GM12878 (cell line): ENCODE measurements at regions not wholly inside any gene's neighbourhood (a gene's known extent, or its start where the extent isn't known, plus 50 kb on each side); places are given as distances from the start of the nearest gene placed in this dataset.

Experiments used
- ATAC-seq: fragments of 200-7000 bp; cut with Tn5 transposase; 3 replicates; pipeline ENCODE4 v1.9.1; 2020; ENCODE audit warnings: mild to moderate bottlenecking, moderate library complexity
- BruUV-seq: library from RNA; stranded (reverse); fragments of 400-500 nt; replicated peaks from 2 replicates; lab custom pipeline; 2021; lab: Mats Ljungman, UMichigan
- CTCF ChIA-PET: fragments of 300-600 bp; sonication (Branson Sonifier 250); formaldehyde crosslinking; extraction: SDS; loops from one replicate; lab custom pipeline; 2021; ENCODE audit warnings: inconsistent platforms; lab: Yijun Ruan, JAX
- POLR2A ChIA-PET: fragments of 350-600 bp; formaldehyde crosslinking; extraction: SDS; loops from one replicate; lab custom pipeline; 2021; ENCODE audit warnings: inconsistent platforms; lab: Charles Lee
- RAD21 ChIA-PET: fragments of 300-600 bp; sonication (Branson Sonifier 250); formaldehyde crosslinking; loops from one replicate; lab custom pipeline; 2023; ENCODE audit warnings: antibody characterized with exemption; ENCODE audit not compliant: unreplicated experiment; lab: Charles Lee
- SMC1A ChIA-PET: fragments of 300-600 bp; sonication (Branson Sonifier 250); formaldehyde crosslinking; loops from one replicate; lab custom pipeline; 2023; ENCODE audit not compliant: unreplicated experiment, uncharacterized antibody; lab: Charles Lee
- DNase-seq: peaks from one replicate; pipeline ENCODE4 v3.0.0-alpha.2; 2011; ENCODE audit warnings: low read depth, low spot score
- FAIRE-seq: peaks from 3 replicates; lab custom pipeline; 2011; peaks lifted over from hg19 to GRCh38; lab: Jason Lieb, UNC
- H2AFZ ChIP-seq: 2 replicates; pipeline ENCODE4 v1.6.0; 2011; ENCODE audit warnings: low read depth, low read length, control low read depth; ENCODE audit not compliant: control insufficient read depth
- H3K27ac ChIP-seq: 2 replicates; pipeline ENCODE4 v1.5.1; 2011; ENCODE audit warnings: control low read depth; ENCODE audit not compliant: control insufficient read depth, insufficient read depth
- H3K27me3 ChIP-seq, 2 experiments: replicated peaks in 1 of 2; 2 replicates each; pipeline versions ENCODE4 v1.6.0 to v1.6.1; 2011; ENCODE audit warnings: low read length in 1 of 2; ENCODE audit not compliant: control insufficient read depth in 2 of 2, insufficient read depth in 2 of 2
- H3K36me3 ChIP-seq, 2 experiments: 2 replicates each; pipeline ENCODE4 v1.5.1; 2011; ENCODE audit warnings: low read length in 1 of 2; ENCODE audit not compliant: control insufficient read depth in 2 of 2, insufficient read depth in 2 of 2
- H3K4me1 ChIP-seq: 2 replicates; pipeline ENCODE4 v1.6.1; 2011; ENCODE audit warnings: mild to moderate bottlenecking, low read length, moderate library complexity, mixed read lengths; ENCODE audit not compliant: control insufficient read depth, insufficient read depth
- H3K4me2 ChIP-seq: 2 replicates; pipeline ENCODE4 v1.6.0; 2011; ENCODE audit warnings: control low read depth; ENCODE audit not compliant: control insufficient read depth, insufficient read depth
- H3K4me3 ChIP-seq: fragments of 200-600 bp; sonication (generic); 2 replicates; pipeline ENCODE4 v1.5.1; 2016
- H3K79me2 ChIP-seq: 2 replicates; pipeline ENCODE4 v1.6.0; 2011; ENCODE audit warnings: low read length; ENCODE audit not compliant: control insufficient read depth, insufficient read depth
- H3K9ac ChIP-seq: 2 replicates; pipeline ENCODE4 v1.8.0; 2011; ENCODE audit warnings: low read length, control low read depth, mixed read lengths; ENCODE audit not compliant: control insufficient read depth, insufficient read depth
- H3K9me3 ChIP-seq: replicated peaks from 3 replicates; pipeline ENCODE4 v1.5.1; 2011; ENCODE audit warnings: mild to moderate bottlenecking, low read length; ENCODE audit not compliant: control insufficient read depth, insufficient read depth
- H4K20me1 ChIP-seq: 2 replicates; pipeline ENCODE4 v1.6.0; 2011; ENCODE audit not compliant: control insufficient read depth, insufficient read depth
- ATF7 ChIP-seq: fragments of 450-650 bp; IDR thresholded peaks from 2 replicates; pipeline ENCODE4 v1.6.1; 2016; ENCODE audit warnings: low read depth, mild to moderate bottlenecking
- CREM ChIP-seq: IDR thresholded peaks from 2 replicates; pipeline ENCODE4 v1.6.1; 2014; ENCODE audit warnings: antibody characterized with exemption, low read depth
- EGR1 ChIP-seq, 2 experiments: IDR thresholded peaks; 1 replicate in 1 of 2; 2 replicates in 1 of 2; pipeline ENCODE4 v1.6.1; 2011 to 2012; ENCODE audit warnings: low read depth in 2 of 2, low read length in 2 of 2, borderline replicate concordance in 1 of 2, mild to moderate bottlenecking in 1 of 2, moderate library complexity in 1 of 2
- GABPA ChIP-seq: IDR thresholded peaks from 2 replicates; pipeline ENCODE4 v1.6.1; 2014; ENCODE audit warnings: antibody characterized with exemption, low read depth, mild to moderate bottlenecking, inconsistent platforms
- MTA2 ChIP-seq: fragments of 450-650 bp; IDR thresholded peaks from 2 replicates; pipeline ENCODE4 v1.6.1; 2016; ENCODE audit warnings: low read depth, mild to moderate bottlenecking, moderate library complexity
- MYC ChIP-seq: IDR thresholded peaks from 2 replicates; pipeline ENCODE4 v1.6.1; 2011; ENCODE audit warnings: mild to moderate bottlenecking, low read length, moderate library complexity, inconsistent platforms; ENCODE audit not compliant: insufficient read depth, insufficient replicate concordance, insufficient read length, severe bottlenecking
- NBN ChIP-seq: fragments of 450-650 bp; IDR thresholded peaks from 2 replicates; pipeline ENCODE4 v1.6.1; 2016
- NFXL1 ChIP-seq: fragments of 450-650 bp; IDR thresholded peaks from 2 replicates; pipeline ENCODE4 v1.6.1; 2017; ENCODE audit warnings: antibody characterized with exemption, mild to moderate bottlenecking, borderline replicate concordance
- SUPT20H ChIP-seq: IDR thresholded peaks from 2 replicates; pipeline ENCODE4 v1.6.1; 2011; ENCODE audit warnings: low read depth, mild to moderate bottlenecking, low read length, moderate library complexity, borderline replicate concordance; ENCODE audit not compliant: control insufficient read depth
- TAF1 ChIP-seq: IDR thresholded peaks from 2 replicates; pipeline ENCODE4 v1.6.1; 2011; ENCODE audit warnings: mild to moderate bottlenecking, low read depth, low read length, borderline replicate concordance
- whole genome bisulfite sequencing: methylation state at CpG from one replicate; pipeline ENCODE4 v1.1.6; 2016; ENCODE audit warnings: low lambda C conversion rate; ENCODE audit not compliant: insufficient replicate concordance, insufficient coverage; ENCODE audit errors: missing lambda C conversion rate; 5-methylcytosine and 5-hydroxymethylcytosine counted together
- in situ Hi-C: fragments of 300-500 bp; cut with MboI; formaldehyde crosslinking; loops from 9 replicates; pipeline ENCODE4 v1.14.3; 2018; ENCODE audit warnings: mixed read lengths
- intact Hi-C: fragments of 100-400 bp; cut with micrococcal nuclease; formaldehyde crosslinking; loops from one replicate; pipeline ENCODE4 v1.14.2; 2022; ENCODE audit not compliant: unreplicated experiment
- TF ChIP-seq, protein P1 (sequence below): fragments of 450-650 bp; IDR thresholded peaks from 2 replicates; pipeline ENCODE4 v1.6.1; 2016; ENCODE audit warnings: mild to moderate bottlenecking, moderate library complexity, borderline replicate concordance
- TF ChIP-seq, protein P2 (sequence below): IDR thresholded peaks from 2 replicates; pipeline ENCODE4 v1.6.1; 2012; ENCODE audit warnings: mild to moderate bottlenecking, low read depth, low read length
- TF ChIP-seq, protein P3 (sequence below): fragments of 450-650 bp; IDR thresholded peaks from 2 replicates; pipeline ENCODE4 v1.6.1; 2017; ENCODE audit warnings: borderline replicate concordance
- TF ChIP-seq, protein P4 (sequence below): fragments of 450-650 bp; IDR thresholded peaks from 2 replicates; pipeline ENCODE4 v1.6.1; 2017; ENCODE audit warnings: mild to moderate bottlenecking, low read depth, inconsistent platforms; ENCODE audit not compliant: poor library complexity, severe bottlenecking

DNA sequence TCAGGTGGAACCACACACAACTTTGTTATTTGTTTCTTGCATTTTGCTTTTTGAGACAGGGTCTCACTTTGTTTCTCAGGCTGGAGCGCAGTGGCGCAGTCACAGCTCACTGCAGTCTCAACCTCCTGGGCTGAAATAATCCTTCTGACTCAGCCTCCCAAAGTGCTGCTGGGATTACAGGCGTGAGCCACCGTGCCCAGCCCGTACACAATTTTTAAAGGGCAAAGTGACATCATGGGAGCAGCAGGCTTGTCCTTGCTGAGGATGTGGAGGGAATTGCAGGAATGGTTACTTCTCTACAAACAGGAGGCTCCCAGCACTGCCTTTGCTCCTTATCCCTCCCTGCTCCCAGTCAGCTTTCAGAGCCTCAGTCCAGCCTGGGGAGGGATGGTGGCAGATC is 355.9 kb upstream of the KLHL29 start:
- no peaks in the 10 kb centered on the region for H4K20me1 ChIP-seq
- H3K4me1 ChIP-seq = no peaks in the 10 kb centered on the region
- POLR2A ChIA-PET = no interaction called here
- no peaks in the 10 kb centered on the region for H3K9me3 ChIP-seq
- intact Hi-C loops = no loop called here
- WGBS = 40% methylated on average over 5 of the region's 5 CpGs
- no peak overlapping the region for H3K4me2 ChIP-seq
- DNase-seq (no peak), ATAC-seq (no peak), FAIRE-seq (no peak)
- CTCF ChIA-PET = no interaction called here
- no TSS peak for BruUV-seq
- H3K9ac ChIP-seq = no peak overlapping the region
- no peak overlapping the region for H3K4me3 ChIP-seq
- no peak overlapping the region for H2AFZ ChIP-seq
- no peaks in the 10 kb centered on the region; a peak in 1 of 4 replicates for H3K27me3 ChIP-seq
- H3K79me2 ChIP-seq = no peaks in the 10 kb centered on the region
- no peak overlapping the region for H3K27ac ChIP-seq
- no peaks in the 10 kb centered on the region for H3K36me3 ChIP-seq
- in situ Hi-C loops = no loop called here
- RAD21 ChIA-PET = no interaction called here
- SMC1A ChIA-PET = no interaction called here
- no peak for TF ChIP-seq SUPT20H
- TF ChIP-seq EGR1 (IDR thresholded peaks at IDR 0.05; ENCODE audit: borderline replicate concordance in 1 of 2, low read depth in 2 of 2, low read length in 2 of 2) = no peak
- TF ChIP-seq NFXL1 = no peak
- TF ChIP-seq, protein P1, sequence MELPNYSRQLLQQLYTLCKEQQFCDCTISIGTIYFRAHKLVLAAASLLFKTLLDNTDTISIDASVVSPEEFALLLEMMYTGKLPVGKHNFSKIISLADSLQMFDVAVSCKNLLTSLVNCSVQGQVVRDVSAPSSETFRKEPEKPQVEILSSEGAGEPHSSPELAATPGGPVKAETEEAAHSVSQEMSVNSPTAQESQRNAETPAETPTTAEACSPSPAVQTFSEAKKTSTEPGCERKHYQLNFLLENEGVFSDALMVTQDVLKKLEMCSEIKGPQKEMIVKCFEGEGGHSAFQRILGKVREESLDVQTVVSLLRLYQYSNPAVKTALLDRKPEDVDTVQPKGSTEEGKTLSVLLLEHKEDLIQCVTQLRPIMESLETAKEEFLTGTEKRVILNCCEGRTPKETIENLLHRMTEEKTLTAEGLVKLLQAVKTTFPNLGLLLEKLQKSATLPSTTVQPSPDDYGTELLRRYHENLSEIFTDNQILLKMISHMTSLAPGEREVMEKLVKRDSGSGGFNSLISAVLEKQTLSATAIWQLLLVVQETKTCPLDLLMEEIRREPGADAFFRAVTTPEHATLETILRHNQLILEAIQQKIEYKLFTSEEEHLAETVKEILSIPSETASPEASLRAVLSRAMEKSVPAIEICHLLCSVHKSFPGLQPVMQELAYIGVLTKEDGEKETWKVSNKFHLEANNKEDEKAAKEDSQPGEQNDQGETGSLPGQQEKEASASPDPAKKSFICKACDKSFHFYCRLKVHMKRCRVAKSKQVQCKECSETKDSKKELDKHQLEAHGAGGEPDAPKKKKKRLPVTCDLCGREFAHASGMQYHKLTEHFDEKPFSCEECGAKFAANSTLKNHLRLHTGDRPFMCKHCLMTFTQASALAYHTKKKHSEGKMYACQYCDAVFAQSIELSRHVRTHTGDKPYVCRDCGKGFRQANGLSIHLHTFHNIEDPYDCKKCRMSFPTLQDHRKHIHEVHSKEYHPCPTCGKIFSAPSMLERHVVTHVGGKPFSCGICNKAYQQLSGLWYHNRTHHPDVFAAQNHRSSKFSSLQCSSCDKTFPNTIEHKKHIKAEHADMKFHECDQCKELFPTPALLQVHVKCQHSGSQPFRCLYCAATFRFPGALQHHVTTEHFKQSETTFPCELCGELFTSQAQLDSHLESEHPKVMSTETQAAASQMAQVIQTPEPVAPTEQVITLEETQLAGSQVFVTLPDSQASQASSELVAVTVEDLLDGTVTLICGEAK = no peak
- no peak for TF ChIP-seq ATF7
- no peak for TF ChIP-seq MTA2
- no peak for TF ChIP-seq GABPA
- TF ChIP-seq NBN = no peak
- TF ChIP-seq TAF1 = no peak
- TF ChIP-seq, protein P2, sequence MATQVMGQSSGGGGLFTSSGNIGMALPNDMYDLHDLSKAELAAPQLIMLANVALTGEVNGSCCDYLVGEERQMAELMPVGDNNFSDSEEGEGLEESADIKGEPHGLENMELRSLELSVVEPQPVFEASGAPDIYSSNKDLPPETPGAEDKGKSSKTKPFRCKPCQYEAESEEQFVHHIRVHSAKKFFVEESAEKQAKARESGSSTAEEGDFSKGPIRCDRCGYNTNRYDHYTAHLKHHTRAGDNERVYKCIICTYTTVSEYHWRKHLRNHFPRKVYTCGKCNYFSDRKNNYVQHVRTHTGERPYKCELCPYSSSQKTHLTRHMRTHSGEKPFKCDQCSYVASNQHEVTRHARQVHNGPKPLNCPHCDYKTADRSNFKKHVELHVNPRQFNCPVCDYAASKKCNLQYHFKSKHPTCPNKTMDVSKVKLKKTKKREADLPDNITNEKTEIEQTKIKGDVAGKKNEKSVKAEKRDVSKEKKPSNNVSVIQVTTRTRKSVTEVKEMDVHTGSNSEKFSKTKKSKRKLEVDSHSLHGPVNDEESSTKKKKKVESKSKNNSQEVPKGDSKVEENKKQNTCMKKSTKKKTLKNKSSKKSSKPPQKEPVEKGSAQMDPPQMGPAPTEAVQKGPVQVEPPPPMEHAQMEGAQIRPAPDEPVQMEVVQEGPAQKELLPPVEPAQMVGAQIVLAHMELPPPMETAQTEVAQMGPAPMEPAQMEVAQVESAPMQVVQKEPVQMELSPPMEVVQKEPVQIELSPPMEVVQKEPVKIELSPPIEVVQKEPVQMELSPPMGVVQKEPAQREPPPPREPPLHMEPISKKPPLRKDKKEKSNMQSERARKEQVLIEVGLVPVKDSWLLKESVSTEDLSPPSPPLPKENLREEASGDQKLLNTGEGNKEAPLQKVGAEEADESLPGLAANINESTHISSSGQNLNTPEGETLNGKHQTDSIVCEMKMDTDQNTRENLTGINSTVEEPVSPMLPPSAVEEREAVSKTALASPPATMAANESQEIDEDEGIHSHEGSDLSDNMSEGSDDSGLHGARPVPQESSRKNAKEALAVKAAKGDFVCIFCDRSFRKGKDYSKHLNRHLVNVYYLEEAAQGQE = no peak
- TF ChIP-seq MYC = no peak
- no peak for TF ChIP-seq CREM
- TF ChIP-seq, protein P3, sequence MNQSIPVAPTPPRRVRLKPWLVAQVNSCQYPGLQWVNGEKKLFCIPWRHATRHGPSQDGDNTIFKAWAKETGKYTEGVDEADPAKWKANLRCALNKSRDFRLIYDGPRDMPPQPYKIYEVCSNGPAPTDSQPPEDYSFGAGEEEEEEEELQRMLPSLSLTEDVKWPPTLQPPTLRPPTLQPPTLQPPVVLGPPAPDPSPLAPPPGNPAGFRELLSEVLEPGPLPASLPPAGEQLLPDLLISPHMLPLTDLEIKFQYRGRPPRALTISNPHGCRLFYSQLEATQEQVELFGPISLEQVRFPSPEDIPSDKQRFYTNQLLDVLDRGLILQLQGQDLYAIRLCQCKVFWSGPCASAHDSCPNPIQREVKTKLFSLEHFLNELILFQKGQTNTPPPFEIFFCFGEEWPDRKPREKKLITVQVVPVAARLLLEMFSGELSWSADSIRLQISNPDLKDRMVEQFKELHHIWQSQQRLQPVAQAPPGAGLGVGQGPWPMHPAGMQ = no peak
- TF ChIP-seq, protein P4, sequence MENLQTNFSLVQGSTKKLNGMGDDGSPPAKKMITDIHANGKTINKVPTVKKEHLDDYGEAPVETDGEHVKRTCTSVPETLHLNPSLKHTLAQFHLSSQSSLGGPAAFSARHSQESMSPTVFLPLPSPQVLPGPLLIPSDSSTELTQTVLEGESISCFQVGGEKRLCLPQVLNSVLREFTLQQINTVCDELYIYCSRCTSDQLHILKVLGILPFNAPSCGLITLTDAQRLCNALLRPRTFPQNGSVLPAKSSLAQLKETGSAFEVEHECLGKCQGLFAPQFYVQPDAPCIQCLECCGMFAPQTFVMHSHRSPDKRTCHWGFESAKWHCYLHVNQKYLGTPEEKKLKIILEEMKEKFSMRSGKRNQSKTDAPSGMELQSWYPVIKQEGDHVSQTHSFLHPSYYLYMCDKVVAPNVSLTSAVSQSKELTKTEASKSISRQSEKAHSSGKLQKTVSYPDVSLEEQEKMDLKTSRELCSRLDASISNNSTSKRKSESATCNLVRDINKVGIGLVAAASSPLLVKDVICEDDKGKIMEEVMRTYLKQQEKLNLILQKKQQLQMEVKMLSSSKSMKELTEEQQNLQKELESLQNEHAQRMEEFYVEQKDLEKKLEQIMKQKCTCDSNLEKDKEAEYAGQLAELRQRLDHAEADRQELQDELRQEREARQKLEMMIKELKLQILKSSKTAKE = no peak
